ENCODE measurements at regions not wholly inside any gene's neighbourhood (a gene's known extent, or its start where the extent isn't known, plus 50 kb on each side); places are given as distances from the start of the nearest gene placed in this dataset.

- H3K4me3 ChIP-seq (ENCODE audit: low read depth, low read length): no peak overlapping the region
- H3K27me3 ChIP-seq (ENCODE audit: control insufficient read depth, insufficient read depth, low read length): no peaks in the 10 kb centered on the region
- DNase-seq (ENCODE audit: low read depth): no peak
- H3K36me3 ChIP-seq (ENCODE audit: control insufficient read depth, insufficient read depth, low read length): no peaks in the 10 kb centered on the region
- TF ChIP-seq CTCF (IDR thresholded peaks at IDR 0.05; ENCODE audit: insufficient read depth, low read length, poor library complexity, severe bottlenecking): no peak
Observed at GRCh38 chr9:21592063-21592338, 109.9 kb upstream of the IFNE start.

- no peaks in the 10 kb centered on the region for H3K36me3 ChIP-seq (ENCODE audit: control insufficient read depth, insufficient read depth, low read length)
- DNase-seq (ENCODE audit: low read depth): no peak
- TF ChIP-seq CTCF (IDR thresholded peaks at IDR 0.05; ENCODE audit: insufficient read depth, low read length, poor library complexity, severe bottlenecking): no peak
- H3K4me3 ChIP-seq (ENCODE audit: low read depth, low read length): no peak overlapping the region
- no peaks in the 10 kb centered on the region for H3K27me3 ChIP-seq (ENCODE audit: control insufficient read depth, insufficient read depth, low read length)
Observed at GRCh38 chr9:21597284-21597683, 115.2 kb upstream of the IFNE start.

GRCh38 chr9:21598749-21599148 lies 116.6 kb upstream of the IFNE start:
- no peaks in the 10 kb centered on the region for H3K36me3 ChIP-seq (ENCODE audit: control insufficient read depth, insufficient read depth, low read length)
- H3K4me3 ChIP-seq (ENCODE audit: low read depth, low read length): no peak overlapping the region
- DNase-seq (ENCODE audit: low read depth): no peak

GRCh38 chr9:21605489-21605931 lies 123.4 kb upstream of the IFNE start:
- peak; percentile 41 for DNase-seq (ENCODE audit: low read depth)
- no peak for TF ChIP-seq CTCF (IDR thresholded peaks at IDR 0.05; ENCODE audit: insufficient read depth, low read length, poor library complexity, severe bottlenecking)
- H3K27me3 ChIP-seq (ENCODE audit: control insufficient read depth, insufficient read depth, low read length): no peaks in the 10 kb centered on the region

More at GRCh38 chr9:21598749-21599148, 116.6 kb upstream of the IFNE start:
- no peaks in the 10 kb centered on the region for H3K27me3 ChIP-seq (ENCODE audit: control insufficient read depth, insufficient read depth, low read length)
- no peak for TF ChIP-seq CTCF (IDR thresholded peaks at IDR 0.05; ENCODE audit: insufficient read depth, low read length, poor library complexity, severe bottlenecking)

GRCh38 chr9:21607576-21607975 lies 125.5 kb upstream of the IFNE start:
- no peak overlapping the region for H3K4me3 ChIP-seq (ENCODE audit: low read depth, low read length)
- no peak for TF ChIP-seq CTCF (IDR thresholded peaks at IDR 0.05; ENCODE audit: insufficient read depth, low read length, poor library complexity, severe bottlenecking)
- no peaks in the 10 kb centered on the region for H3K36me3 ChIP-seq (ENCODE audit: control insufficient read depth, insufficient read depth, low read length)
- no peaks in the 10 kb centered on the region for H3K27me3 ChIP-seq (ENCODE audit: control insufficient read depth, insufficient read depth, low read length)
- no peak for DNase-seq (ENCODE audit: low read depth)

More at GRCh38 chr9:21605489-21605931, 123.4 kb upstream of the IFNE start:
- H3K36me3 ChIP-seq (ENCODE audit: control insufficient read depth, insufficient read depth, low read length): no peaks in the 10 kb centered on the region
- no peak overlapping the region for H3K4me3 ChIP-seq (ENCODE audit: low read depth, low read length)

GRCh38 chr9:21608200-21608599 lies 126.1 kb upstream of the IFNE start:
- no peak for TF ChIP-seq CTCF (IDR thresholded peaks at IDR 0.05; ENCODE audit: insufficient read depth, low read length, poor library complexity, severe bottlenecking)
- no peaks in the 10 kb centered on the region for H3K36me3 ChIP-seq (ENCODE audit: control insufficient read depth, insufficient read depth, low read length)
- H3K27me3 ChIP-seq (ENCODE audit: control insufficient read depth, insufficient read depth, low read length): no peaks in the 10 kb centered on the region
- DNase-seq (ENCODE audit: low read depth): no peak
- no peak overlapping the region for H3K4me3 ChIP-seq (ENCODE audit: low read depth, low read length)
